Nephron (organoid): ENCODE measurements at regions not wholly inside any gene's neighbourhood (a gene's known extent, or its start where the extent isn't known, plus 50 kb on each side); places are given as distances from the start of the nearest gene placed in this dataset.
A peak's percentile ranks its signal among the peaks of the same experiment; 100 is the strongest.

ENCODE experiments used
- H3K27ac Mint-ChIP-seq, 3 experiments: 2 replicates each; pipeline ENCODE4 v1.8.0; 2020; ENCODE audit warnings: mixed read lengths in 3 of 3, mild to moderate bottlenecking in 2 of 3, moderate library complexity in 1 of 3
- H3K27me3 Mint-ChIP-seq: 2 replicates; pipeline ENCODE4 v1.8.0; 2021; ENCODE audit warnings: low read depth, mild to moderate bottlenecking, moderate library complexity, mixed read lengths
- H3K36me3 Mint-ChIP-seq: 2 replicates; pipeline ENCODE4 v1.8.0; 2020; ENCODE audit warnings: low read depth, mixed read lengths
- H3K4me1 Mint-ChIP-seq: 2 replicates; pipeline ENCODE4 v1.8.0; 2020; ENCODE audit warnings: mixed read lengths
- H3K4me3 Mint-ChIP-seq, 3 experiments: 2 replicates each; pipeline ENCODE4 v1.8.0; 2020; ENCODE audit warnings: mild to moderate bottlenecking in 3 of 3, mixed read lengths in 3 of 3, moderate library complexity in 2 of 3
- H3K9me3 Mint-ChIP-seq: 2 replicates; pipeline ENCODE4 v1.8.0; 2020; ENCODE audit warnings: mixed read lengths
- TF ChIP-seq, protein P1 (sequence below), 3 experiments: fragments of 200-600 bp; sonication (generic); IDR thresholded peaks; one replicate each; pipeline ENCODE4 v1.5.0; 2021; ENCODE audit warnings: antibody characterized with exemption in 3 of 3; ENCODE audit not compliant: unreplicated experiment in 3 of 3

DNA sequence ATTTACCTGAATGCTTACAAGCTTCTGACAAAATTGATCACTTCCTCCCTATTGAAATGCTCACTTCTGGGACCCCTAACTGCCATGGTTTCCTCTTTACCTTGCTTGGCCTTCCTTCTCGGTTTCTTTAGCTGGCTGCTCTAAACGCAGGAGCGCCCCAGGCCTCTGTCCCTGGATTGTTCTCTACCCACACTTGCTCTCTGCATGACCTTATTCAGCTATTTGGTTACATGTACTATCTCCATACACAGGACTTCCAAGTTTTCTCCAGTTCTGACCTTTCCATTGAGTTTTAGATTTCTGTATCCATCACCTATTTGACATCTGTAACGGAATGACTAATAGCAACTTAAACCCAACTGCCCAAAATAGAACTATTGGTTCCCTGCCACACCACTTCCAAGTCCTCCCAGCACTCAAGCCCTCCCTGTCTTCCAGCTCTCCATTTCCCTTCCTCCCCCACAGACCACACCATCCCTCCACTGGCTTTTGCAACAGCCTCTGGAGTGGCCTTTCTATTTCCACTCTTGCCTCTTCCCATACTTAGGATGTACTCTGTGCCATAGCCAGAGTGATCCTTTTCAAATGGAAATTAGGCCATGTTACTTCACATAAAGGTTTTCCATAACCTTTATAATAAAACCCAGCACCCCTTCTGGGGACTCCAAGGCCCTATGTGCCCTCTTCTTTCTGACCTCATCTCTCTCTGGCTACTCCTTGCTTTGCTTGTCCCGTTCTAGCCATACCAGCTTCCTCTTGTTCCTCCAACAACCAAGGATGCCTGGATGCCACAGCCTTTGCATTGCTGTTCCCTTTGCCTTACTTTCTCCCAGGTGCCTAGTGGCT is 202.2 kb downstream of the AEBP2 start:
- Mint-ChIP-seq H3K27ac (peak overlapping the region in 2 of 3 experiments; percentile 22 to 27), H3K9me3 (peaks cover 16% of the 10 kb centered on the region), H3K4me3 (no peak overlapping the region), H3K36me3 (peaks cover 5% of the 10 kb centered on the region), H3K27me3 (no peaks in the 10 kb centered on the region), H3K4me1 (peaks cover 33% of the 10 kb centered on the region)
- TF ChIP-seq, protein P1, sequence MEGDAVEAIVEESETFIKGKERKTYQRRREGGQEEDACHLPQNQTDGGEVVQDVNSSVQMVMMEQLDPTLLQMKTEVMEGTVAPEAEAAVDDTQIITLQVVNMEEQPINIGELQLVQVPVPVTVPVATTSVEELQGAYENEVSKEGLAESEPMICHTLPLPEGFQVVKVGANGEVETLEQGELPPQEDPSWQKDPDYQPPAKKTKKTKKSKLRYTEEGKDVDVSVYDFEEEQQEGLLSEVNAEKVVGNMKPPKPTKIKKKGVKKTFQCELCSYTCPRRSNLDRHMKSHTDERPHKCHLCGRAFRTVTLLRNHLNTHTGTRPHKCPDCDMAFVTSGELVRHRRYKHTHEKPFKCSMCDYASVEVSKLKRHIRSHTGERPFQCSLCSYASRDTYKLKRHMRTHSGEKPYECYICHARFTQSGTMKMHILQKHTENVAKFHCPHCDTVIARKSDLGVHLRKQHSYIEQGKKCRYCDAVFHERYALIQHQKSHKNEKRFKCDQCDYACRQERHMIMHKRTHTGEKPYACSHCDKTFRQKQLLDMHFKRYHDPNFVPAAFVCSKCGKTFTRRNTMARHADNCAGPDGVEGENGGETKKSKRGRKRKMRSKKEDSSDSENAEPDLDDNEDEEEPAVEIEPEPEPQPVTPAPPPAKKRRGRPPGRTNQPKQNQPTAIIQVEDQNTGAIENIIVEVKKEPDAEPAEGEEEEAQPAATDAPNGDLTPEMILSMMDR (IDR thresholded peaks at IDR 0.05; ENCODE audit: unreplicated experiment in 3 of 3) = no peak

GRCh38 chr12:19642345-19642744 is 203.1 kb downstream of the AEBP2 start:
- Mint-ChIP-seq H3K4me1 (peaks cover 33% of the 10 kb centered on the region), H3K36me3 (peaks cover 11% of the 10 kb centered on the region), H3K27me3 (no peaks in the 10 kb centered on the region), H3K27ac (peak overlapping the region in 2 of 3 experiments; percentile 22 to 27), H3K9me3 (peaks cover 18% of the 10 kb centered on the region), H3K4me3 (no peak overlapping the region)
- TF ChIP-seq, protein P1 (IDR thresholded peaks at IDR 0.05; ENCODE audit: unreplicated experiment in 3 of 3) = no peak

DNA sequence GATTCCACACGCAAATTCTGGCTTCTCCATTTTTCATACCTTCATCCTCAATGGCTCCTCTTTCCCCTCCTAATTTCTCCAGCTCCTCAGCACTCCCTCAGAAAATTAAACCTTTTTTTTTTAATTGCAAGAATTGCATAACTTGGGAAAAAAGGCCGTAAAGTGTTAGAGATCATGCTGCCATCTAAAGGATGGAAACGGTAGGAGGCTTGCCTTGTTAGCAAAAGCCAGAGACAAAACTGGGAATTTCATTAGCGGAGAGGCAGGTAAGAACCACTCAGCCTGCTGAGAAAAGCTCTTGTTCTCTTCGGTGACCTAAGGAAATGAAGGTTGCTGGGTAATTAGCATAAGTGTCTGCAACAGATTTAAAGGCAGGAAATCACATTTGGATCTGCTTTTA is 204.3 kb downstream of the AEBP2 start:
- Mint-ChIP-seq H3K4me1 (peaks cover 42% of the 10 kb centered on the region), H3K36me3 (peaks cover 11% of the 10 kb centered on the region), H3K4me3 (peak overlapping the region in 1 of 3 experiments; percentile 45), H3K27ac (peak overlapping the region; percentile 44 to 87 (median 85)), H3K27me3 (no peaks in the 10 kb centered on the region), H3K9me3 (peaks cover 26% of the 10 kb centered on the region)
- TF ChIP-seq, protein P1 (IDR thresholded peaks at IDR 0.05; ENCODE audit: unreplicated experiment in 3 of 3) = peak; percentile 58 to 69 (median 61)

DNA sequence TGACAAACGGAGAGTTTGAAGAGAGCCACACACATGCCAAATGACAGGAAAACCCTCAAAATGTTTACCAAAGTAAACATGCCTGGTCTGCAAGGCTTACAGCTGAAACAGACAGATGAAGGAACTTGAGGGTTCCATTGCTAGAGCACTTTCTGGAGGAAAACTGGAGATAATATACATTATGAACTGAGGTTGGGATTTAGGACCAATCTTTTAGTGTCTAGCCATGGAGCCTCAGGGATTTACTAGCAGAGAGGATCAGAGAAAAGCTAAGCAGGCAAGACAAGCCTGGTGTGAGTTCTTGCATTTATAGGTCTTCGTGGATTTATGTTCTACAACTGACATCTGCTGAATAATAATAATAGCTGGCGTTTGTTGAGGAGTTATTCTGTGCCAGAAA is 205.3 kb downstream of the AEBP2 start:
- peaks cover 11% of the 10 kb centered on the region for H3K36me3 Mint-ChIP-seq
- H3K4me3 Mint-ChIP-seq = no peak overlapping the region
- H3K4me1 Mint-ChIP-seq = peaks cover 43% of the 10 kb centered on the region
- TF ChIP-seq, protein P1 (IDR thresholded peaks at IDR 0.05; ENCODE audit: unreplicated experiment in 3 of 3) = no peak
- peaks cover 26% of the 10 kb centered on the region for H3K9me3 Mint-ChIP-seq
- H3K27ac Mint-ChIP-seq = peak overlapping the region in 1 of 3 experiments; percentile 85
- no peaks in the 10 kb centered on the region for H3K27me3 Mint-ChIP-seq

GRCh38 chr12:19645823-19646222 is 206.5 kb downstream of the AEBP2 start:
- no peak overlapping the region for H3K4me3 Mint-ChIP-seq
- peak overlapping the region in 1 of 3 experiments; percentile 6 for H3K27ac Mint-ChIP-seq
- peaks cover 11% of the 10 kb centered on the region for H3K36me3 Mint-ChIP-seq
- peaks cover 44% of the 10 kb centered on the region for H3K4me1 Mint-ChIP-seq
- no peaks in the 10 kb centered on the region for H3K27me3 Mint-ChIP-seq
- TF ChIP-seq, protein P1 (IDR thresholded peaks at IDR 0.05; ENCODE audit: unreplicated experiment in 3 of 3) = no peak
- peaks cover 28% of the 10 kb centered on the region for H3K9me3 Mint-ChIP-seq

- no peak overlapping the region for H3K4me3 Mint-ChIP-seq
- peaks cover 11% of the 10 kb centered on the region for H3K36me3 Mint-ChIP-seq
- H3K9me3 Mint-ChIP-seq = peaks cover 25% of the 10 kb centered on the region
- peaks cover 36% of the 10 kb centered on the region for H3K4me1 Mint-ChIP-seq
- H3K27me3 Mint-ChIP-seq = no peaks in the 10 kb centered on the region
- no peak overlapping the region for H3K27ac Mint-ChIP-seq
- TF ChIP-seq, protein P1 (IDR thresholded peaks at IDR 0.05; ENCODE audit: unreplicated experiment in 3 of 3) = no peak
These were observed 207.3 kb downstream of the AEBP2 start for GRCh38 chr12:19646599-19646998.
